ENCODE measurements at regions not wholly inside any gene's neighbourhood (a gene's known extent, or its start where the extent isn't known, plus 50 kb on each side); places are given as distances from the start of the nearest gene placed in this dataset.

DNA sequence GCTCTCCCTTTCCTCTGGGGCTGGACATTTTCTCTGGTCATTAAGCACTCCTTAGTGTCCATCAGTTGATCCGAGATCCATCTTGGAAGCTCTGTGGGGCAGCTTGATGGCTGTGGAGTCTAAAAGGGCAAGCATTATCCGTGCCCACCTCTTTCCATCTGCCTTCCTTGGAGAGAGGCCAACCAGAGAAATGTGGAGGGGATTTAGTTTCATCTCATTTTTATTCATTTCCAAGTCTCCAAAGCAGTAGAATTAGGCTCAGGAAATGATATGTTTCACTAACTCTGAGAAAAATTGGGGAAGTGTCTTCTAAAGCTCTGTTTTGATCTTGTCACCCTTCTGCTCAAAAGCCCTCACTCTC is 95.9 kb upstream of the KLHL25 start:
- no peak for FAIRE-seq

DNA sequence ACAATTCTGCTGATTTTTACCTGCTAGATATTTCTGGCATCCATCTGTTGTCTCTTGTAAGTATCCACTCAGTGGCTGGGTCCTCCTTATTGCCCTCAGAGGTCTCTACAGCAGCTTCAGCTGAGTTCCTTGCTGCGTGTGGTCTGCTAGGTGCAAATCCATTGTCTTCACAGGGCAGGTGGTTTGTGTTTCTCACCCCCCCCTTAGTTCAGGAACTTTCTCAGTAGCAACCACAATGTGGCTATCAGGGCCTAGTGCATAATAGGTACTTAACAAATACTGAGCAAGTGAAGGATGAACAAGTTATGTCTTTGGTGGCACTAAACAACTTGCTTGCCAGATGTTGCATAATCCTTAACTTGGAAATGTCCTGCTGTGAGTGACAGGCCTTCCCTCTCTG is 96.7 kb upstream of the KLHL25 start:
- no peak for FAIRE-seq

DNA sequence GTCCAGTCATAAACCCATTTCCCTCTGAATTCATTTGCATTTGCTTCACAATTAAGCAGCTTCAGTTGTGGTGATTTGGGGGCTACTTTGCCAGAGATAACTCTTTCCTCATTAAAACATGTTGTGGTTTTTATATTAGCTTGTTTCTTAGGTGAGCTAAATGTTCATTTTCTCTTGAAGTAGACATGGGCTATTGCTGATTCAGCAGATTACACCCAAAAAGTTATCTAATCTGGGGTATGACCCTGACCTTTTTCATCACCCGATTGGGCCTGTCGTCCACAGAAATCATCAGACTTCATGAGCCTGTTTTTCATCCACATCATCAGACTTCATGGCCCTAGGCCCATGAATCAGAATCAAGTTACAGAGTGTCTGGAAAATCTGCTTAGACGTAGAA is 97.5 kb upstream of the KLHL25 start:
- FAIRE-seq, result no peak

DNA sequence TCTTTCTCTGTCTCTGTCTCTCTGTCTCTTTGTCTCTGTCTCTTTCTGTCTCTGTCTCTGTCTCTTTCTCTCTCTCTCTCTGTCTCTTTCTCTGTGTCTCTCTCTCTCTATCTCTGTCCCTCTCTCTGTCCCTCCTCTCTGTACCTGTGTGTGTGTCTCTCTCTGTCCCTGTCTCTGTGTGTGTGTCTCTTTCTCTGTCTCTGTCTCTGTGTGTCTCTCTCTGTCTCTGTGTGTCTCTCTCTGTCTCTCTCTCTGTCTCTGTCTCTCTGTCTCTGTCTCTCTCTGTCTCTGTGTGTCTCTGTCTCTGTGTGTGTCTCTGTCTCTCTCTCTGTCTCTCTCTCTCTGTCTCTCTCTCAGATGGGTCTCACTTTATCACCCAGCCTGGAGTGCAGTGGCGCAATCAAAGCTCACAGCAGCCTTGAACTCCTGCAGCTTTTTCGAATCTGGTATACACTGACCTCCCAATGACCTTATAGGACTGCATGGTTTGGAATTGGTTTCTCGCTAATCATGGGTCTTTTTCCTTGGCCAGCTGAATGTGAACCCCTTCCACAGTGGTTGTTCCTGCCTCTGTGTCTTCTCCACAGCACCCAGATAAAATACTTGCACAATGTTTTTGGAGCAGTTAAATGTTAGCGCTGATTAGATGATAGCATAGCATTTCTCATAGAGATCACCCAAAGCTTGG is 102.6 kb upstream of the KLHL25 start:
- no peak for FAIRE-seq

DNA sequence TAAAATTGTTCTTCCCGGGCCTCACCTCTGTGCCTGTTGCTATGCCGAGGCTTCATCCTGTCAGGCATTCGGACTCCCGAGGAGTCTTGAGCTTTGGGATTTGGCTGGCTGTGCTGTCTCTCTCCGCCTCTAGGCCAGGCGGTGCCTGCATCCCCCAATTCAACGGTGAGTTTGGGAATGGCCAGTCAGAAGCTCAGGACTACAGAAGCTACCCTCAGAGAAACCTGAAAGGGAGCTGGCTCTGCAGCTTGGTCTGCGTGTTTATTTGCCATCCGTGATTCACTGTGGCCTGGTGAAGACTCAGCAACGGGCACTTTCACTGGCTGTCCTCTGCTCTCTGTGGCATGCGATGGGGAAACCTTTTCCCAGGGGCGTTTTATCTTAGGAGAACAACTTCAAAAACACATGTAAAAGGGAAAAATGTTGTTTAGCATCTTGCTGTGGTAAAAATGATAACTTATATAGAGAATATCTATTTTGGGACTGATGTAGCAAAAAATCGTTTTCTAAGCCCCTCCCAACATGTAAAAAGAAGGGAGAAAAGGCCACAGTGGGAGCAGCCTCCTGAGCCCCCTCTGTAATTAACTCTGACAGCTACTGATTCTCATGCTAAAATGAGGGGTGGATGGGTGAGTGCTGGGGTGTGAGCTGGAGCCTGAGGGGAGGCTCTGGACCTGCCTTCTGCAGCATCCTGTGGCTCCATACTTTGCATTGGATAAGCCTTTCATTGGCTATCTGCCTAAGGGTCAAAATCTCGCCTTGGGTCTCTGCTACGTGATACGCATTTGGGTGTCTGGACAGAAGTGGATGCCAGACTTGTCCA is 103.4 kb upstream of the KLHL25 start:
- no peak for FAIRE-seq

DNA sequence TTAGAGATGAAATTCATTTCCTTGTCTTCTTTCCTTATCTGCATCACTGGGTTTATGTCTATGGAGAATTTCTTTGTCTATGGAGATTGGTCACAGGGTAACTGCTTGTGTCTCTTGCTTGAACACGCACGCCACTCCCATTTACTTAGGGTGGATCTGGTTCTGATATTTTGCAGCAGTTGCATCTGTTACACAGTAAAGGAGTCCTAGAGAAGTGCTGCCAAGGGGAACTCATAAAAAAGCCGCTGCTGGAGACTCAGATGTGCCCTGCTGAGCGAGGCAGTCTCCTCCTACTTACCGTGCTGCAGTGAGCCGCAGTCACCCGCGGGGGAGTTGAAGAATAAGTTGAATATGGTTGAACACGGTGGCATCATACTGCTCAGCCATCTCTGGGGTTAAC is 105.2 kb upstream of the KLHL25 start:
- FAIRE-seq, result no peak

DNA sequence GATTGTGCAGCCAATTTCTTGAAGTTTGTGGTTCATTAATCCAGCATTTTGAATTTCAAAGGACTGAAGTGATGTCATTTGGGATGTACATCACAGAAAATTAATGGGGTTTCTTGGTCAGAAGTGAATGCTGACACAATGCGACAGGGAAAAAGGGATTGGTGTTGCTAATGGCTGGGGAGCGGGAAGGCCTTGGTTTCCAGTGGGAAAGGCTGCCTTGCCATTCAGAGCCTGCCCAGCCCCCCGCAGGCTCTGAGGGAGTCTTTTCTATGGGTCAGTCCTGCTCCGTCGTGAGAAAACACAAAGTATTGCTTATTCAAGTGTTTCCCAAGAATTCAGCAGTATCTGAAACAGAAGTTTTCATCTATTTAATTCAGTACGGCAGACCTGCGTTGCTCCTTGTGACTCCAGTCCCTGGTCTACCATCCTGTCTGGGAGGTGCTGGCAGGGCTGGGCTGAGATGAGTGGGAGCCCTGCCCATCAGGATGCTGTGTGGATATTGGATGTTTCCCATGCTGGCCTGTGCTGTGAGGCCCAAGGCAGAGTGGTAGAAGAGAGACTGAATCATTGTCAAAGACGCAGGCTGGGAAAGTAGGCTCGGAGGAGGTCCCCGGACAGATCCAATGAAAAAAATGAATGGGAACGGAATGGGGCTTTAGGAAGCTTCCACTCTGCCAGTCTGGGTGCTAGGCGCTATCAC is 111.2 kb upstream of the KLHL25 start:
- FAIRE-seq, result no peak

DNA sequence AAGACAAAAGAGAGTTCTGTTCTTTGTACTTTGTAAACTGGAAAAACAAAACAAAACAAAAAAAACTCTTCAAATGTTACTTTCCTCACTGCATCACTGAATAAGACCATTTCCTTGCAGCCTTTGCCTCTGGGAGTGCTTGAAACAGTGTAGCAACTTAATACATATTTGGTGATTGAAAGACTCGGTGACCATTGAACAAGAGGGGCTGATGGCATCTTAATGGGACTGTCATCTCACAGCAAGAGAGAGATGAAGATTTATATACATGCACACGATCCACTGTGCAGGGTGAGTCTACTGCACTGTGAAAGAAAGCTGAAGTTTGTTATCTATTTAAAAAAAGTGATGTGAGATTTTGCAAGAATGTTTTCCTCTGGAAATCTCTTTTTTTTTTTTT is 111.9 kb upstream of the KLHL25 start:
- FAIRE-seq, result no peak

DNA sequence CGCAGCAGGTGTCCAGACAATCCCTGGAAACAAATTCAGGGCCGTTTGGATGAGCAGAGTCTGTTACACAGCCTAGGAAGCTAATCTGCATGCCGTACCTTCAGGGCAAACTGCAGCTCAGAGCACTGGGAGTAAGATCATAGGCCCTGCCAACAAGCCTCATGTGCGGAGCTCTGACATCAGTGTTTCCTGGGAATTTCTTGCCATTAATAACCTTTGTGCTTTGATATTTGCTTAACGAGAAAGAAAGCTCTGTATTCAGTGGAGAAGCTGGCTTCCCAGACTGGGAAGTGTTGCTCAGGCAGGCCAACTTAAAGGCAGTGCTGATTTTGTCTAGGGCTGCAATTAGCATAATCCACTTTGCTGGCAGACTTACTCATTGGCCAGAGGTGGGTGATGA is 116.1 kb upstream of the KLHL25 start:
- FAIRE-seq, result no peak

DNA sequence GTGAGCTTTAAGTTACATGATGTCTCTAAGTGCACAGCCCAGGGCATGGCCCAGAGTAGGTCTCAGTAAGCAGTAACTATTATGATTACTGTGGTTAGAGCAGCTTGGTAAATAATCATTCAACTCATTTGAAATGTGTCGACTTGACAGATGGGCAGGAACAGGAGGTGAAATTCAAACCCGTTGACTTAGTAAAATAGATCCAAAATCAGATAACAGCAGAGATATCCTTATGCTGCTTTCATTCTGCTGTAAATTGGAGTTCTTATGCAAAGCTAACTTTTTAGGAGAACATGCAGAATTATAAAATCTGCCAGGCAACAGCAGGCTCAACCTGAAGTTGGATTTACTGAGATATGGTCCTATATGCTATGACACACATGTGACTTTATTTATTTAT is 118.7 kb upstream of the KLHL25 start:
- no peak for FAIRE-seq

DNA sequence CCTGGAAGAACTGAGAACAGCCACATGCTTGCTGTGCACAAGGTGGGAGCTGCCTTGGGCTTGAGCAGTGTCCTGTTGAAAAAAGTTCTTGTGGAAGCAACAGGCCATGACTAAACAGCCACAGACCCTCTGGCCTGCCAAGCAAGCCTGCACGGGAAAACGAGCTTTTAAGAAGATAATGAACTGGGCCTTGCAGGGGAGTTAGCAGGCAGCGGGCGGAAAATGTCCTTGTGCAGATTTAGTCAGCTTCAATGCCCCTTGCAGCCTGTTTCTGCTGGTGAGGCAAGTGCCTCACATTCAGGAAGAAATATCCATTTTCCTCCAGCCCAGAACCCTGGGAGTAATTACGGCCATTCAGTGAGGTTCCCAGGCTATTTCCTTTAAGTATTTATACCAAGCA is 126.2 kb upstream of the KLHL25 start:
- FAIRE-seq, result no peak

DNA sequence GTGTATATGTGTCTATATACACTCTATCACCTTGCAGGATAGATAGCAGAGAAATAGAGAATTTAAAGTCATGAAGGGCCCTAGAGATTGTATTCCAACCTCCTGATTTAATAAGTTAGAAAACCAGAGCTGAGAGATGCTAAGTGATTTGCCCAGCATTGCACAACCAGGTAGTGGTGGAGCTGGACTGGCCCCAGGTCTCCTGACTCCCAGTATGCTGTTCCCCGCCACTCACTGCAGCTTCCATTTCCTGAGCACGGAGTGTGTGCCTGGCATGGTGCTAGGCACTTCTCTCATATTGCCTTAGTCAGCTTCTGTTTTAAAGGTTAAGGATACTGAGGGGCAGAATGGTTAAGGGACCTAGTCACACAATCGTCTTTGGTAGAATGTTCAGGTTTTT is 129.4 kb upstream of the KLHL25 start:
- FAIRE-seq, result no peak

DNA sequence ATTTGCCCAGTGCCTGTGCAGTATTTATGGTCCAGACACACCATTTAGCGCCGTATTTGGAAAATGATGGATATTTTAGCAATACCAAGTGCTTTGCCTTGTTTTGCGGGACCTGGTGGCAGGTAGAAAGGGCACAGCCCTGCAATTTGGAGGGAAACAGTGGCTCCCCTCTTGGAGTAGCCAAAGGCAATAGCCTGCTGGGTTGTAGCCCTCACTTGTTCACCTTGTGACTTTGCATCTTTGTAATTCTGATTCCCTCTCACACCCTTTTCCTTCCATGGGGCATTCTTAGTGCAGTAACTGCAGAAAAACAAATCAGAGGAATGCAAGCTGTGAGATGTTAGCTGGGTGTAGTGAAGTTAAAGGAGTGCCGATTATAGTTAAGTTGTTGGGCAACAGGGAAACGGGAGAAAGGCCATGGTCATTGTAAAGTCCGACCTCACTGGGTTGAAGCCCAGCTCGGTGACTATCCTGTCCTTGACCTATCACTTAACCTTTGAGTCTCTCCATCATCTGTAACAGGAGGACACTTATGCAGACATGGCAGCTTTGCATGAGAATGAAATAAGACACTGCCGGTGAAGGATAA is 131.0 kb upstream of the KLHL25 start:
- FAIRE-seq, result no peak

DNA sequence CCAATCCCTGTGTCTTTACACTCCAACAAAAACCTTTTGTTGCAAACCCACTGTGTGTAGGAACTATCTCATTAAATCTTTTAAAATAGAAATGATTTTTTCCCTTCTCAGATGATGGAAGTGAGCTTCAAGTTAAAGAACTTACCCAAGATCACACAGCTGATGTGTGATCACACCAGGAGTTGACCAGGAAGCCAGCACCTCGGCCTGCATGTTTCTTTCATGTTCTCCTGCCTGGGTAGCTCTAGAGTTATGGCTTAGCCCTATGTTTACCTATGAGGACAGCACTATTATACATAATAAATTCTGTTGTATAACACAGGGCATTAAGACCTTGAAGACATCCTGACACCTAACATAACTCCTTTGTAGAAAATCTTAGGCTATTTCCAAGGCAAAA is 132.1 kb upstream of the KLHL25 start:
- FAIRE-seq, result no peak

DNA sequence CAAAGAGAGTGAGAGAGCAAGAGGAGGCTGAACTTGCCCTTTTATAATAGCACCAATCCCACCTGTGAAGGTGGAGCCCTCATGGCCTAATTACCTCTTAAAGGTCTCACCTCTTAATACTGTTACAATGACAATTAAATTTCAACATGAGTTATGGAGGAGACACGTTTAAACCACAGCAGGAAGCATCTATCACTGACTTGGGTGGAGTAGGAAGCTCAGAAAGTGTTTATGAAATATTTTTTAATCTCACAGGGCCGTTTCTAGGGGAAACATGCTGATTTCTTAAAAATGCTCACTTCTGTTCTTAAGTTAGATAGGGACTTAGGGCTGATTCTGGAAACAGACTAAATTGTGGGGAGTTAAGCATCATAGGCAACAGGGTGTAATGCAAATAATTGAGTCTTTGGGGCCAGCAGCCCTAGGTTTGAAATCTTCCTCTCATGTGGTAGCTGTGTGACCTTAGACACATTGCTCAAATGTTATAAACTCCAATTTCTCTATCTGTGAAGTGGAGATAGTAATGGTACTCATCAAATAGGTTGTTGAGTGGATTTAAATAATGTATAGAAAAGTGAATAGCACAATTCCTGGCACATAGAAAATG is 133.3 kb upstream of the KLHL25 start:
- no peak for FAIRE-seq

DNA sequence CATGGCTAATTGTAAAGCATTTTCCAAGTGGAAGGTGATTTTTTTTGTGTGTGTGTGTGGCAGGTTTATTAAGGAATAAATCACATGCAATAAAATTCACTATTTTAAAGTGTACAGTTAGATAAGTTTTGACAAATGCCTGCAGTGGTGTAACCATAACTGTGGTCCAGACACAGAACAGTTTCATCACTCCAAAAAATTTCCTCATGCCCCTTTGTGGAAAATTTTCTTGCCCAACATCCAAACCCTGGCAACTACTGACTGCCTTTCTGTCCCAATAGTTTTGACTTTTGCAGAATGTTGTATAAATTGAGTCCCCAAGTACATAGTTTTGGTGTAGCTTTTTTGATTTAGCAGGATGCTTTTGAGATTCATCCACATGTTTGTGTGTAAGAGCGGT is 135.1 kb upstream of the KLHL25 start:
- FAIRE-seq, result no peak

DNA sequence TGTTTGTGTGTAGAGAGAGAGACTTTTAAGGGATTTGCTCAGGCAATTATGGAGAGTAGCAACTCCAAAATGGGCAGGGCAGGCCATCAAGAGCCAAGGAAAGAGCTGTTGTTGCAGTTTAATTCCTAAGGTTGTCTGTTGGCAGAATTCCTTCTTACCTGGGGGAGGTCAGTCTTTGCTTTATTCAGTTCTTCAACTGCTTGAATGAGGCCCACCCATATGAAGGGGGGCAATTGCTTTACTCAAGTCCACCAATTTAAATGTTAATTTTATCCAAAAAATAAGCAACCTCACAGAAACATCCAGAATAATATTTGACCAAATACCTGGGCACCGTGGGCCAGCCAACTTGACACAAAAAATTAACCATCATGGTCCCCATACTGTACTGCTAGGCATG is 137.7 kb upstream of the KLHL25 start:
- no peak for FAIRE-seq

DNA sequence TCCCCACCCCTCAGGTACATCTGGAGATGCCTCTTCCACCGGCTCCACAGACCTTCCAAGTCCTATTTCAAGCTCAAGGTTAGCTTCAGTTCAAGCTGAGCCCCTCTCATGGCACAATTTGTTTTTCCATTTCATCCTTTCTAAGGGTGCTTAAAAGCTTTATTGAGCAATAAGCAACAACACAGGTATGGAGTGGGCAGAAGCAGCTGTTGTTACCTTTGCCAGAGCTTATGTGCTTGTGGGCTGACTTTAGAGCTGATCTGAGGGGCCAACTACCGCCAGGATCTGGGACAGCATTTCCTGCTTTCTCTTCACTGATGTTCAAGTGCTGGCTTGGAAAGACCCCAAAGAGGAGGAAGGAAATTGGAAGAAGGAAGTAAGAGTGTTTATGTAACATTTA is 140.0 kb upstream of the KLHL25 start:
- no peak for FAIRE-seq

DNA sequence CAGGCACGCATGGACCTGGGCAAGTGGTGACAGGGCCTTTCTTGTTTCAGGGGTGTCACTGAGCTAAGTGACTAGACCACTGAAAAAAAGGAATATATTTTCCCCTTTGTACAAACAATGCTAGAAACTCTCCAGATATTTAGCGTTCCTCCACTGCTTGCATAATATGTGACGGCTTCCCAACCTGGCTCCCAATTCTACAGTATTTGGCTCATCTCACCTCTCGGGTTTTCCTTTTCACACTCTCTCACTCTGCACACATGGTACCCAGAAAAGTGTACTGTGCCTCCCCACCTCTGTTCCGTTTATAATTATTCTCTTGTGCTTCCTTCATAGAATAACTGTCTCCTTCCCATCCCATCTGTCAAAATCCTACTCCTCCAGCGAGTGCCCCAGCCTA is 140.5 kb upstream of the KLHL25 start:
- no peak for FAIRE-seq

DNA sequence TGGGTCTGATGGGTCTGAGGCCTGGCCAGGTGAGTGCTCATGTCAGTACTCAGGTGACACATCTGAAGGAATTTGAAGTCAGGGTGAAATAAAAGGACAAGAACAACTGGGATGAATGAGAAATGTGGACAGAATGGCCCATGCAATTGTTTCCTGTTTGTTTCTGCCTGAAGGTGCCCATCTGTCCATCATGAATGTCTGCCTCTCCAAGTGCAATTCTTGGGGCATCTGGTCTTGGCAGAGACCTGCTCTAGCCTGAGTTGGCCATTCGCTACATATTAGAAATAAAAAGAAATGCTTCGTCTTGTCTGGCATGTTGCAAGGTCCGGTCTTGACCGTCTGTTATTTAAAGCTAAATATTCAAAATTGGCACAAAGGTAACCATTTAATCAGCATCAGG is 142.0 kb upstream of the AGBL1 start:
- FAIRE-seq, result no peak

DNA sequence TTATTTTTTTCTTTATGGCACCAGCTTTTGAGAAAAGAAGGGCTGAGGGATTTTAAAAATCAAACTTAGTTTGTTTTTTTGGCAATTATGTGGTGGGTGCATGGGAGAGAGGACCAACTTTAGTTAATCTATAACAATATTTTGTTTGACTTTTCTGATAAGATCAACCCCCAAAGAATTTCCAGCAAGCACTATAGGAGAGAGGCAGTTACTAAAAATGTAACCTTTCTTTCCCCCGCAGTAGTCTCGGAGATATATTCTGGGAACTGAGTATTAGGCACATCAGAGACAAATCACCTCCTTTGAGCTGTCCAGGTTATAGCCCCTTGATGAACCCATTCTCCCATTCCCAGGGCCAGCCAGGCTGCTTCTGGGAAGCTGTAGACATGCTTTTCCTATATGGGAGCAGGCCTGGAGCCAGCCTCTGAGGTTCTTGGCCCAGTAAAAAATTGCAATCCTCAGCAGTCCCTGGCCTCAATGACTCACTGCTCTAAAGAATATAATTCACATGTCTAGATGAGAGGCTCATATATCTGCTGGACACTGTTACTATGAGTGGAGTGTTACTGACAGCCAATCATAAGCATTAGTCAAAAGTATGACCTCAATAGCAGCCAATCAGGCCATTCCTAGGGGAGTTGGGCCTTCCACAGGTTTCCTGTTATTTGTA is 138.3 kb upstream of the AGBL1 start:
- FAIRE-seq, result no peak

DNA sequence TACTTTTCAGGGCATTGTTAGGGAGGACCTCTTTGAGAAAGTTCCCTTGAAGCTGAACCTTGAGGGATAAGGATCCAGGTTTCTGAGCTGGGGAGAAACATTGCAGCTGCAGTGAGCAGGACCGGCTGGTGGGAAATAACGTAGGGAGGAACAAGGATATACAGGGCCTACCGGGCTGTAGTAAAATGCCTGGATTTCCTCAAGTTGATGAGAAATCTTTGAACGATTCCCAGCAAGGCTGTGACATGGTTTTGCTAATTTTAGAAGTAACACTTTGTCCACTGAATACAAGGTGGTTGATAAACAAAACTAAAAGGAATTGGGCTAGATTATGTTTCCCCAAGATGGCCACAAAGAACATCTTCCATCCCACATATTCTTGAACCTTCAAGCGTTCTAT is 137.0 kb upstream of the AGBL1 start:
- FAIRE-seq, result no peak

DNA sequence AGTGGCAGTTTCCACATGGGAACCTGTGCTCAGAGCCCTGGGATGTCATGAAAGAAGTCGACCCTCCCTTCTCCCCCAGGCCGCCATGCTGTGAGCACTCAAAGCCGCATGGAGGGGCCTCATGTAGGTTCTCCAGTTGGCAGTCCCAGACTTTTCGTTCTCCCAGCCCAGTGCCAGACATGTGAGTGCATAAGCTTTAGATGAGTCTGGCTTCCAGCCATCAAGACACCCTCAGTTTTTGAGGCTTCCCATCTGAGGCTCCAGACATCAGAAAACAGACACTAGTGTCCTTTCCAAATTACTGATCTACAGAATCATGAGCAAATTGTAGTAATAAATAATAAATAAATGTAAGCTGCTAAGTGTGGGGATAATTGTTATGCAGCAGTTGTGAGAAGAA is 136.5 kb upstream of the AGBL1 start:
- FAIRE-seq, result no peak
